ENCODE measurements at regions not wholly inside any gene's neighbourhood (a gene's known extent, or its start where the extent isn't known, plus 50 kb on each side); places are given as distances from the start of the nearest gene placed in this dataset.

DNA sequence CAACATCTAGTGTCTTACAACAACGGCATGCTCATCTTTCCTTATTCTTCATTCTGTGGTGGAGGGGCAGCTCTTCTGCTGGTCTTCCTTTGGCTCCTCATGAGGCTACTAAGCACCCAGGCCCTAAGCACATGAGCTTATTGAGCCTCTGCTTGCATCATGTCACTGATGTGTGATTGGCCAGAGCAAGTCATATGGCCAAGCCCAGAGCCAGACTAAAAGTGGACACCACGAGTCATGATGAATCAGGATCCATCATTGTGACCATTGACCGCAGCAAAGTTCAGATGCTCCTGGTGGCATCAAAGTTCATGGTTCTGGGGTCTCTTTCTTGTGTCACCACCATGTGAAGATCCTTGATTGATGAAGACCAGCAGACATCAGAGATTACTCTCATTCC, 192.0 kb upstream of the FOXA2 start:
- DNase-seq (ENCODE audit: low read depth, low spot score), result no peak

GRCh38 chr20:22779878-22780277, 195.5 kb upstream of the FOXA2 start:
- no peak overlapping the region for H3K27ac ChIP-seq
- no peak for DNase-seq (ENCODE audit: low read depth, low spot score)

More for the DNA sequence above, 192.0 kb upstream of the FOXA2 start:
- peak overlapping the region; percentile 89 for H3K27ac ChIP-seq

DNA sequence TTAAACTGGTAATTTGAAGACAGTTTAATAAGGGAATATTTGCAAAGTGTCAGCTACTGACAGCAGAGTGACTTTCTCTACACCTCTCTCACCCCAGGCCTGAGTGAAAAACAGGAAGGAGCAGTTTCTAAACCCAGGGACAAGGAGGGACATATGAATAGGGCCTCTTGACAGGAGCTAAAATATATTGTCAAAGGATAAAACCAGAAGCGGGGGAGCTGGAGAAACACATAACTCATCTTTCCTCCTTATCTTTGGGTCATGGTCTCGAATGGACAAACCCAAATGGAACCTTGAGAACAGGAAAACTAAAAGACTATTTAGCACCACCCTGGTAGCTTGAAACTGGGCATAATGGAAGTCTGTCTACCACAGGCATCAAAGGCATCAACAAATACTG, 197.5 kb upstream of the FOXA2 start:
- DNase-seq (ENCODE audit: low read depth, low spot score), result no peak
- H3K27ac ChIP-seq, result no peak overlapping the region

GRCh38 chr20:22789676-22790075, 205.3 kb upstream of the FOXA2 start:
- DNase-seq (ENCODE audit: low read depth, low spot score), result no peak
- H3K27ac ChIP-seq, result no peak overlapping the region

- peak overlapping the region; percentile 44 for H3K27ac ChIP-seq
- DNase-seq (ENCODE audit: low read depth, low spot score), result no peak
These were observed 207.0 kb upstream of the FOXA2 start for GRCh38 chr20:22791396-22791795.

DNA sequence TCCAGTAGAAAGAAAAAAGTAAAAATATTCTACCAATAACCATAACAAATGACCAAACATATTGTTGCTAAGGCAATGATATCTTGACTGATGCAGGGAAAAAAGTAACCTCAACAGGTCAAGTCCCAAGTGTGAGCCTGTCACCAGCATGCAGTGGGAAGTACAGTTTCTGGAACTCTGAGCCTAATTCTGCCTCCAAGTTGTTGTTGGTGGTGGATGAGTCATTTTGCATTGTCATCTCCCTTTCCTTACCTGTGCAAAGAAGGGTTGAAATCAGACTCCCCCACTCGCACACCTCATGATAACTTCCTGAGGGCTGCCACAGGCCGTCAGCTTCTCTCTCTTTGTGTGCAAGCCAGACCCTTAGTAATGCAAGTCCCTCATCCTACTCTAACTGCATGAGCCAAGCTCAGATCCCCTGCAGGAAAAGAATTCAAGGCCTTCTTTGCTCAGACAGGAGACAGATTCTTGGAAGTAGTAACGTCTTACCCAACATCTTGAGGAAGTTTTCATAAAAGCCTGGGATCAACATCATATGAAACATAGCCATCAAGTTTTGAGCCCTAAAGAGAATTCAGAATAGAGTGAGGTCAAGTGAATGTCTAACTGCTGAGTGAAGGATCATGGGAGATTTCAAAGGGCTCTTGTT, 207.6 kb upstream of the FOXA2 start:
- DNase-seq (ENCODE audit: low read depth, low spot score), result no peak
- H3K27ac ChIP-seq, result peak overlapping the region; percentile 44

DNA sequence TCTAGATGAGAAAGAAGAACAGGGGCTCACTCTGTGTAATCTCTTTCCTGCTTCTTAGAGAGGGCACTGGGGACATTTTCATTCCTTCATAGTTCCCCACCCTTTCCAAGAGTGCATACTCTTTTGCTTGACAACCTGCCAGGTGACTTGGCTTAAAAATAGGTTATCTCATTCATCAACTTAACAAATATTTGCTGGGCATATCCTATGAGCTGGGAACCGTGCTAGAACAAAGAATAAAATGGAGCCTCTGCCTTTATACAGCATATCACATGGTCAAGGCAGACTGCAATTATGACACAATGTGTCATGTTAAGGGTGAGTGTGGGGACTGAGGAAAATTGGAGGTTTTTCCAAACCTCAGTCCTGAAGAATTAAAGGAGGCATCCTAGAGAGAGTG, 209.8 kb upstream of the FOXA2 start:
- peak overlapping the region; percentile 22 for H3K27ac ChIP-seq
- DNase-seq (ENCODE audit: low read depth, low spot score), result no peak

DNA sequence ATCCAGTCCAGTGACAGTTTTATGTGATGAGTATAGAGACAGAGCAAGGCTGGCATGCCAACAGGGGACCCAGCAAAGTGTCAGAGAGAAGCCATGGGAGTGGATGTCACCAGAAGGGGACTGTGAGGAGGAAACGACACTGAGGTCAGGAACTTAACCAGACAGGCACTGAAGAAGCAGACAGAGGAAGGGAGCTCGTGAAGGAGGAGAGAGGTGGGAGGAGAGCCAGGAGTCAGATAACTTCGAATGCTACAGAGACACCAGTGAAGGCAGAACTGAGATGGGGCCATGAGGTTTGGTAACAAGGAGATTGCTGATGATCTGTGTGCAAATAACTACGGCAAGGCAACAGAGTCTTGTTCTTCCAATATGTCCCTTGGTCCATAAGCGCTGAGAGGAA, 211.1 kb upstream of the FOXA2 start:
- DNase-seq (ENCODE audit: low read depth, low spot score), result no peak
- peak overlapping the region; percentile 56 for H3K27ac ChIP-seq

GRCh38 chr20:22795871-22796270, 211.5 kb upstream of the FOXA2 start:
- H3K27ac ChIP-seq, result peak overlapping the region; percentile 56
- no peak for DNase-seq (ENCODE audit: low read depth, low spot score)

DNA sequence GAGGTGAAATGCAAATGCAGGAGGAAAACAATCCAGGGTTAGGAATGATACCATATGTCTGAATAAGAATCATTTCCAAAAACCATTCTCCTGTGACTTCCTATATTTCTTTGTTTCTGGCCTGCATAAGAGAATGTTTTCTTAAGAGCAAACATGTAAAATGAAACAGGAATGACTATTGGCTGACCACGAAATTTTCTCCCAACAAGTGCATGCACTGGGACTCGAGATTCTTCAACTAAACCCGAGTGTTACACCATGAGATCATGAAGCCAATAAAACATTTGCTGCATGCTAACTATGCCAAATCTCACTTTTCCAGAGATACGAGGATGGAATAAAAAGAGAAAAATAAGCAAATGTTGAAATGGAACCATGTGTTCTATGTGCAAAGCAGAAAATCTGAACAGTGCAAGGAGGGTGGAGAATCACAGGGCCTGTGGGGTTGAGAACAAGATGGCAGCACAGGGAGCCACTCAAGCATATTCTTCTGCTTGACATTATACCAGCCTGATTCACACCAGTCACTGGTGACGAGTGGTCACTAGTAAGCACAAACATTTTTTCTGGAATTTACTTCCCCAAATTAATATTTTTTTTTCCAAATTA, 212.2 kb upstream of the FOXA2 start:
- no peak for DNase-seq (ENCODE audit: low read depth, low spot score)
- H3K27ac ChIP-seq, result peak overlapping the region; percentile 56

DNA sequence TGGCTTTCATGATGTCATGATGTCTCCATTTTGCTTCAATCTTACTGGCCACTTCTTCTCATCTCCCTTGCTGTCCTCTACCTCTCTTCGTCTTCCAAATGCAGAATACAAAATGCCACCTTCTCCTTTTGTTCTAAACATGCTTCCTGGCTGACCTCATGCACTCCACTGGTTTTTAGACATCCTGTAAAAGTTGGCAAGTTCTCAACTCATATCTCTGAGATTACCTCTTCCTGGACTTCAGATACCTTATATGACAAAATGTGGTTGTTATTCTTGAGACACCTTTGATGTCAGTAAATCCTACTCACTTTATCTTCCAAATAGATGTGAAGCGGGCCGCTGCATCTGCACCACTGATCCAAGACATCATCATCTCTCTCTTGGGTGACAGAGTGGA, 212.7 kb upstream of the FOXA2 start:
- H3K27ac ChIP-seq, result peak overlapping the region; percentile 56
- no peak for DNase-seq (ENCODE audit: low read depth, low spot score)

GRCh38 chr20:22799687-22800086, 215.3 kb upstream of the FOXA2 start:
- no peak for DNase-seq (ENCODE audit: low read depth, low spot score)
- H3K27ac ChIP-seq, result no peak overlapping the region

DNA sequence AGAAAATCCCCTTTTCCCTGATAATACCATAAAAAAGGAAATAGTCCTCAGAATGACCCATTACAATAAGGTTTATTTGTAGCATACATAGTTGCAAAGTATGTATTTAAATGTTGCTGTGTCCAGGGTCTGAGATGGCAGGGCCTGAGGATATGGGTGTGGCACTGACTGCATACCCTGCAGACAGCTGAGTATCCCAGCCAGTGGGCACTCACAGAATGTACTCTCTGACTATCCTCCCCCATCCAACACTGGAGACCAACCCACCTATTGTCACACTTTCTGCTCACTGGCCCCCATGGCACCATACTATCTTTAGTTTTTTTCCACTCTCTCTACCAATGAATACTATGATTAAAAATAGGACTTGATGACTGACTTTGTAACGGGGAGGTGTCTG, 215.8 kb upstream of the FOXA2 start:
- no peak for DNase-seq (ENCODE audit: low read depth, low spot score)
- H3K27ac ChIP-seq, result no peak overlapping the region

- no peak for DNase-seq (ENCODE audit: low read depth, low spot score)
- no peak overlapping the region for H3K27ac ChIP-seq
These were observed 217.2 kb upstream of the FOXA2 start for GRCh38 chr20:22801528-22801927.

DNA sequence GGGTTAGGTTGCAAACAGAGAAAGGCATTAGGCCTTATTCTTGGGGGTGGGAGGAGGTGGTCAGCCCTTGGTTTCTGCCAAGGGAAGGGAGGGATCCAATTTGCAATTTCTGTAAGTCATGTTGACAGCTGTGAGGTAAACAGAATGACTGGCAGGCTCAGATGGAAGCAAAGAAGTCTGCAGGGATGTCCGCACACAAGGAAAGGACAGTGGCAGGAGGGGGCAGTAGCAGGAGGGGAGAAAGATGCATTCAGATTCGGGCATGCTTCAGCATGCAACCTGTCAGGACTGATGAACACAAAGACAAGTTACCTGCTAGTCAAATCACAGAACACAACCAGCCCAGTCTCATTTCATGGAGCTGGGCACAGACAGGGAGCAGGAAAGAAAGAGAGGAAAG, 217.9 kb upstream of the FOXA2 start:
- DNase-seq (ENCODE audit: low read depth, low spot score), result no peak

GRCh38 chr20:22805219-22805618, 220.8 kb upstream of the FOXA2 start:
- no peak overlapping the region for H3K27ac ChIP-seq
- DNase-seq (ENCODE audit: low read depth, low spot score), result peak; percentile 77

More for the DNA sequence above, 217.9 kb upstream of the FOXA2 start:
- H3K27ac ChIP-seq, result no peak overlapping the region

DNA sequence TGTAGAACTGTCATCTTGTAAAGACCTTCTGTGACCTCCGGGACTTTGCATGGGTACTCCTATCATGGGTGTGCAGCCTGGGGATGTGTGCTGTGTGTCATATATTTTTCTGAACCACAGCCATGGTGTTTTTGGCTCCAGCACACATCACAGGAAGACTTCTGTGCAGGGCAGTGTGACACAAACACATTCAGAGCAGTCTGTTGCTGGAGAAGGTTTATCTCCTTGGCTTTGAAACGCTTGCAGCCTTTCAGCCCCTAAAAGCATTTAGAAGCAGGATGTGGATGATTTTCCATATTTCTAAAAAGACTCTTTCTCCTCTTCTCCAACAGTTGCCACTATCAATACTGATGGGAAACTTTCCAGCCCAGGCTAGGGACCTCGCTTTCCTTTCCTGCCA, 221.6 kb upstream of the FOXA2 start:
- DNase-seq (ENCODE audit: low read depth, low spot score), result no peak

DNA sequence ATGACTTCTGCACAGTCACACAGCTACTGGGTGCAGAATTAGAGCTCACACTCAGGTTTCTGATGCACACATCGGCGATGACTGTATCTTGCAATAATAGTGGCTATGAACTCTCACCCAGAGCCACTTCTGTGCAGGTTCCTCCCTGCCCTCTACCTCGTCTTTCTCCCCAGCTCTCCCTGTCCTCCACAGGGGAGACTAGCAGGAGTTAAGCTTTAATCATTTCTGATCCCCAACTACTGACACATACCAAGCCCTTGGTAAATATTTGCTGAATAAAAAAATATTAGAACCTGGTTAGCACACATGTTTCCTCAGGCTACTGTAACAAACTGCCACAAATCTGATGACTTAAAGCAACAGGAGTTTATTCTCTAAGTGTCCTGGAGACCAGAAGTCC, 222.7 kb upstream of the FOXA2 start:
- H3K27ac ChIP-seq, result peak overlapping the region; percentile 35
- DNase-seq (ENCODE audit: low read depth, low spot score), result no peak

More for the DNA sequence above, 221.6 kb upstream of the FOXA2 start:
- no peak overlapping the region for H3K27ac ChIP-seq

- peak; percentile 64 for DNase-seq (ENCODE audit: low read depth, low spot score)
- peak overlapping the region; percentile 35 for H3K27ac ChIP-seq
These were observed 223.4 kb upstream of the FOXA2 start for GRCh38 chr20:22807646-22808244.

GRCh38 chr20:22808628-22809027, 224.3 kb upstream of the FOXA2 start:
- DNase-seq (ENCODE audit: low read depth, low spot score), result no peak
- H3K27ac ChIP-seq, result no peak overlapping the region

DNA sequence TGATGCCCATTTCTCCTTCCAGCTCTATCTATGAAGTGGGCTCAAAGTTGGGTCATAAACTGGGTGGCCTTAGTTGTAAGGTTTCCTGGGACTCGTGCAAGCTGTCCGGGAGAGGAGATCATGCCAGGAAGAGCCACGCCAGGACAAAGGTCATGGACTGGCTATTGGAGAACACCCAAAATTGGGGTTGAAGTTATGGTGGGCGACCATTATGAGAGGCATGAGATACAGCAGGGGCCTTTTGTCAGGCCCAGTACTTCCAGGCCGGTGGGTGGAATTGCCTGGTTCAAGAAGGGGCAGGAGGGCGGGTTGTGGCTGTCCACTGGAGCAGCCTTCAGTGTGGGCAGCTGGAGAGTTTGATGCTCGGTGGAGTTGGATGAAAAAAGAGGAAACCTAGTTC, 225.1 kb upstream of the SSTR4 start:
- no peak for DNase-seq (ENCODE audit: low read depth, low spot score)
- no peak overlapping the region for H3K27ac ChIP-seq

Measured in epithelial cell of prostate (primary cell).